Testis (tissue), 2 donors: ENCODE measurements at regions not wholly inside any gene's neighbourhood (a gene's known extent, or its start where the extent isn't known, plus 50 kb on each side); places are given as distances from the start of the nearest gene placed in this dataset.

Experiments used
- CTCF ChIP-seq, 3 experiments: fragments of 450-650 bp in 2 of 3; fragments of 200-600 bp in 1 of 3; sonication (generic) in 1 of 3; IDR thresholded peaks; one replicate each; pipeline ENCODE4 v1.5.1; 2016 to 2019; ENCODE audit warnings: antibody characterized with exemption in 3 of 3, mild to moderate bottlenecking in 2 of 3, moderate library complexity in 1 of 3
- POLR2A ChIP-seq: fragments of 450-650 bp; IDR thresholded peaks from one replicate; pipeline ENCODE4 v1.6.1; 2017; ENCODE audit warnings: antibody characterized with exemption, mild to moderate bottlenecking, moderate library complexity

DNA sequence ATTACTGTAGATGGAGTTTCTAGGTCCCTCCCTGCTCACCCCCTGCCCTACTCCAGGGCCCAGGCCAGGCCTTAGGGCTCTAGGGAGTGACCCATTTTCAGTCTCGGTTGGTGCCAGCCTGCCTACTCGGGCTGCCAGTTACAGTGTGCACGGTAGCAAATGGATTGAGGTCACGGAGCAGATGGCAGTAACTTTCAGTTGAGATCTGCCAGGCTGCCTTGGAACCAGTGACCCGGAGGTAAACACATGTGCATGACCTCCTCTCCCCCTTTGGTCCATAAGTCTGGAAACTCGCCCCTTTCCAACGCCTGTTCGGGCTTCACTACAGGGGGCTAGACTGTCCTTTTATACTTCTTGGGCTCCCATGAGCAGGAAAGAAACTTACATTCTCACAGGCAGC is 139.7 kb upstream of the TBX3 start:
- TF ChIP-seq CTCF (IDR thresholded peaks at IDR 0.05) (no peak), POLR2A (no peak)
